Gastrocnemius medialis (tissue), 4 donors: ENCODE measurements at regions not wholly inside any gene's neighbourhood (a gene's known extent, or its start where the extent isn't known, plus 50 kb on each side); places are given as distances from the start of the nearest gene placed in this dataset.

Experiments used
- POLR2A ChIP-seq, 2 donors: fragments of 450-650 bp; IDR thresholded peaks; one replicate each; pipeline ENCODE4 v1.6.1; 2017; ENCODE audit warnings: antibody characterized with exemption in 2 of 2, mild to moderate bottlenecking in 2 of 2, moderate library complexity in 2 of 2
- TF ChIP-seq, protein P1 (sequence below), 5 experiments: fragments of 450-650 bp in 3 of 5; fragments of 200-600 bp in 2 of 5; sonication (generic) in 2 of 5; IDR thresholded peaks in 4 of 5; conservative IDR thresholded peaks in 1 of 5; 1 replicate in 4 of 5; 2 replicates in 1 of 5; pipeline ENCODE4 v1.5.1; 2016 to 2019; ENCODE audit warnings: antibody characterized with exemption in 5 of 5, mild to moderate bottlenecking in 3 of 5, moderate library complexity in 3 of 5

DNA sequence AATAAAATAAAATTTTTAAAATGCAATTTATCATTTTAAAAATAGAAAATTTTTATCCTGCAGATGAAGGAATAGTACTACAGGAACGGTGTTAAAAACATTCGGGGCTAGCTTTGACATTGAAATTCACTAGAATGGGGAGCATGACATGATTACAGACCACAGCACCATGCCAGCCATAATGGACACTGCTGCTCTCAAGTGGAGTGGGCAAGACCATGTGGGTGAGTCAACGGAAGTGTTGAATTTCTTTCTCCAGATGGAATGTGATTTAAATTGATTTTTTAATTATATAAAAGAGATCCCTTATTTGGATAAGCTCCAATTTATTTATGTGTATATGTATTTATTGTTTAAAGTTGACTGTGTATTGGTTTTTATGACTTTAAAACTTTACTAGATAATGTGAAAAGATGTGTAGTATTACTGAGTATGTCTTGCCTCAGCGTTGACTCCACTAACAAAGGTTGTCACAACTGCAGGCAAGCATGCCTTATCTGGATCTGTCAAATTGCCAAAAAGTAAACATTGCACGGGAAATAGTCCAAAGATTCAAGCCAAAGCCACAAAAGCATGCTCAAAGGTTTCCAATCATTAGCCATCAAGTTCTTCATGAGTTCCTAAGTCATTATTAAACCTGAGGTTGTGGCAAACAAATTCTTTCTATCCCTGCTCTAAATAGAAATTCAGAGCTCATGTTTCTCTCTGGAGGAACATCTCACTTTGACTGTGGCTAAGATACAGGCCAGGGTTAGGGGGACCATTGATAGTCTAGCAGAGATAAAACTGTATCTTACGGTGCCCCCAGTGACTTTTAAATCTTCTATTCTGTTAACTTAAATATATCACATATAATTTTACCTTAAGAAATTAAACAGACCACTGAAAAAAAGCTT is 536.9 kb downstream of the TMX3 start:
- TF ChIP-seq POLR2A (IDR thresholded peaks at IDR 0.05), result no peak
- TF ChIP-seq, protein P1, sequence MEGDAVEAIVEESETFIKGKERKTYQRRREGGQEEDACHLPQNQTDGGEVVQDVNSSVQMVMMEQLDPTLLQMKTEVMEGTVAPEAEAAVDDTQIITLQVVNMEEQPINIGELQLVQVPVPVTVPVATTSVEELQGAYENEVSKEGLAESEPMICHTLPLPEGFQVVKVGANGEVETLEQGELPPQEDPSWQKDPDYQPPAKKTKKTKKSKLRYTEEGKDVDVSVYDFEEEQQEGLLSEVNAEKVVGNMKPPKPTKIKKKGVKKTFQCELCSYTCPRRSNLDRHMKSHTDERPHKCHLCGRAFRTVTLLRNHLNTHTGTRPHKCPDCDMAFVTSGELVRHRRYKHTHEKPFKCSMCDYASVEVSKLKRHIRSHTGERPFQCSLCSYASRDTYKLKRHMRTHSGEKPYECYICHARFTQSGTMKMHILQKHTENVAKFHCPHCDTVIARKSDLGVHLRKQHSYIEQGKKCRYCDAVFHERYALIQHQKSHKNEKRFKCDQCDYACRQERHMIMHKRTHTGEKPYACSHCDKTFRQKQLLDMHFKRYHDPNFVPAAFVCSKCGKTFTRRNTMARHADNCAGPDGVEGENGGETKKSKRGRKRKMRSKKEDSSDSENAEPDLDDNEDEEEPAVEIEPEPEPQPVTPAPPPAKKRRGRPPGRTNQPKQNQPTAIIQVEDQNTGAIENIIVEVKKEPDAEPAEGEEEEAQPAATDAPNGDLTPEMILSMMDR (IDR thresholded peaks at IDR 0.05 in 4 of 5, conservative IDR thresholded peaks at IDR 0.05 in 1 of 5), result no peak
